Testis (tissue), 2 donors: ENCODE measurements at regions not wholly inside any gene's neighbourhood (a gene's known extent, or its start where the extent isn't known, plus 50 kb on each side); places are given as distances from the start of the nearest gene placed in this dataset.

Experiments used
- DNase-seq: peaks from one replicate; pipeline ENCODE4 v3.0.0-alpha.2; 2019
- H3K27ac ChIP-seq, 2 donors: fragments of 200-600 bp; sonication (generic); one replicate each; pipeline ENCODE4 v1.5.1; 2019
- H3K27me3 ChIP-seq: fragments of 200-600 bp; sonication (generic); one replicate; pipeline ENCODE4 v1.5.1; 2019
- H3K36me3 ChIP-seq: fragments of 200-600 bp; sonication (generic); one replicate; pipeline ENCODE4 v1.5.1; 2017; ENCODE audit warnings: low read depth; ENCODE audit errors: missing control alignments
- H3K4me1 ChIP-seq: fragments of 200-600 bp; sonication (generic); one replicate; pipeline ENCODE4 v1.5.1; 2019
- H3K4me3 ChIP-seq, 2 donors: fragments of 200-600 bp; sonication (generic); one replicate each; pipeline ENCODE4 v1.5.1; 2017 to 2019
- H3K9me3 ChIP-seq: fragments of 200-600 bp; sonication (generic); one replicate; pipeline ENCODE4 v1.5.1; 2017
- CTCF ChIP-seq, 3 experiments: fragments of 450-650 bp in 2 of 3; fragments of 200-600 bp in 1 of 3; sonication (generic) in 1 of 3; IDR thresholded peaks; one replicate each; pipeline ENCODE4 v1.5.1; 2016 to 2019; ENCODE audit warnings: antibody characterized with exemption in 3 of 3, mild to moderate bottlenecking in 2 of 3, moderate library complexity in 1 of 3
- POLR2A ChIP-seq: fragments of 450-650 bp; IDR thresholded peaks from one replicate; pipeline ENCODE4 v1.6.1; 2017; ENCODE audit warnings: antibody characterized with exemption, mild to moderate bottlenecking, moderate library complexity
- WGBS, 2 donors: methylation state at CpG; one replicate each; pipeline ENCODE4 v1.1.5; 2018; 5-methylcytosine and 5-hydroxymethylcytosine counted together
- intact Hi-C: fragments of 100-400 bp; cut with DNase I; formaldehyde crosslinking; loops from one replicate; pipeline ENCODE4 v1.15.1; 2023; ENCODE audit warnings: low total_unique reads

DNA sequence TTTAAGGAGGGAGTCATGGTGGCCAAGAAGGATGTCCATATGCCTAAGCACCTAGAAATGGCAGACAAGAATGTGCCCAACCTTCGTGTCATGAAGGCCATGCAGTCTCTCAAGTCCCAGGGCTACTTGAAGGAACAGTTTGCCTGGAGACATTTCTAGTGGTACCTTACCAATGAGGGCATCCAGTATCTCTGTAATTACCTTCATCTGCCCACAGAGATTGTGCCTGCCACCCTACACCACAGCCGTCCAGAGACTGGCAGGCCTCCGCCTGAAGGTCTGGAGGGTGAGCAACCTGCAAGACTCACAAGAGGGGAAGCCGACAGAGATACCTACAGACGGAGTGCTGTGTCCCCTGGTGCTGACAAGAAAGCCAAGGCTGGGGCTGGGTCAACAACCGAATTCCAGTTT, 115.0 kb downstream of the HFE start:
- intact Hi-C loops = no loop called here
- H3K9me3 ChIP-seq = no peaks in the 10 kb centered on the region
- DNase-seq = no peak
- H3K27me3 ChIP-seq = no peaks in the 10 kb centered on the region
- no peak overlapping the region for H3K4me3 ChIP-seq
- 82 to 85% methylated on average over 6 of the region's 6 CpGs for WGBS, 2 donors
- no peak for TF ChIP-seq POLR2A
- TF ChIP-seq CTCF (IDR thresholded peaks at IDR 0.05) = no peak
- no peaks in the 10 kb centered on the region for H3K4me1 ChIP-seq
- no peaks in the 10 kb centered on the region for H3K36me3 ChIP-seq
- H3K27ac ChIP-seq = no peak overlapping the region

GRCh38 chr6:26202811-26203583, 115.8 kb downstream of the HFE start:
- intact Hi-C loops = no loop called here
- Histone ChIP-seq H3K9me3 (no peaks in the 10 kb centered on the region), H3K4me1 (no peaks in the 10 kb centered on the region), H3K36me3 (no peaks in the 10 kb centered on the region), H3K4me3 (peak overlapping the region in 1 of 2 donors; percentile 69), H3K27ac (peak overlapping the region in 1 of 2 donors; percentile 90), H3K27me3 (no peaks in the 10 kb centered on the region)
- DNase-seq = no peak
- TF ChIP-seq POLR2A (no peak), CTCF (IDR thresholded peaks at IDR 0.05) (no peak)
- 56 to 58% methylated on average over 8 of the region's 8 CpGs for WGBS, 2 donors

DNA sequence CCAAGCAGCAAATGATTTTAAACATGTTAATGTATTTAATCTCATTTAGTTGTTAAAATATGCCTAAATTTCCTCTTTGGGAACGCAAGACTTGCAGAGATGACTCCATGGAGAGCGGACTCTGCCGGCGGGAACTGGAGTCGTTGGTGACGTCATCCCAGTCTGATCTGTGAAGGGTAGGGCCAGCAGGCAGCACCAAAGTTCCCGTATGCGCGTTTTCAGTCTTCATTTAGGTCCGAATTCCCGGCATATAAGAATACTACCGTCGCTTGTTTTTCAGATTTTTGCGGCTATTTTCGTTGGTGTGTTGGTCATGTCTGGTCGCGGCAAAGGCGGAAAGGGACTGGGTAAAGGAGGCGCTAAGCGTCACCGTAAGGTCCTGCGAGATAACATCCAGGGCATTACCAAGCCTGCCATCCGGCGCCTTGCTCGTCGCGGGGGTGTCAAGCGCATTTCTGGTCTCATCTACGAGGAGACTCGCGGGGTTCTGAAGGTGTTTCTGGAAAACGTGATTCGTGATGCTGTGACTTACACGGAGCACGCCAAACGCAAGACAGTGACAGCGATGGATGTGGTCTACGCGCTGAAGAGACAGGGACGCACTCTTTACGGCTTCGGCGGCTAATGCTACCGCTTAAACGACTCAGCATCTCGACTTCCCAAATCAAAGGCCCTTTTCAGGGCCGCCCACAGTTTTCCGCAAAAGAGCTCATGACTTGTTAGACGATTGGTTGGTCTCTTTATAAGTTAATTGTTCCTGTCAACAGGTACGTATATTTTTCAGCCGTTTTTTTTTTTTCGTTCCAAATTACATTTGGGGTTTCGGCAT, 117.3 kb downstream of the HFE start:
- peak overlapping the region; percentile 67 to 69 for H3K4me3 ChIP-seq
- 2% methylated on average over 40 to 53 of the region's 53 CpGs for WGBS, 2 donors
- no peaks in the 10 kb centered on the region for H3K36me3 ChIP-seq
- no peaks in the 10 kb centered on the region for H3K4me1 ChIP-seq
- TF ChIP-seq POLR2A = peak; percentile 9
- TF ChIP-seq CTCF (IDR thresholded peaks at IDR 0.05) = peak in 1 of 3 experiments; percentile 26
- H3K27ac ChIP-seq = peak overlapping the region; percentile 84 to 90
- H3K9me3 ChIP-seq = no peaks in the 10 kb centered on the region
- H3K27me3 ChIP-seq = no peaks in the 10 kb centered on the region
- intact Hi-C loops = no loop called here
- peak; percentile 99 for DNase-seq

GRCh38 chr6:26205161-26205624, 118.0 kb downstream of the HFE start:
- H3K36me3 ChIP-seq = no peaks in the 10 kb centered on the region
- intact Hi-C loops = no loop called here
- no peak for TF ChIP-seq CTCF (IDR thresholded peaks at IDR 0.05)
- TF ChIP-seq POLR2A = no peak
- H3K4me1 ChIP-seq = no peaks in the 10 kb centered on the region
- peak; percentile 85 for DNase-seq
- H3K9me3 ChIP-seq = no peaks in the 10 kb centered on the region
- H3K27me3 ChIP-seq = no peaks in the 10 kb centered on the region
- 1 to 3% methylated on average over 18 of the region's 18 CpGs for WGBS, 2 donors
- peak overlapping the region; percentile 67 to 69 for H3K4me3 ChIP-seq
- peak overlapping the region; percentile 84 to 90 for H3K27ac ChIP-seq
